ENCODE measurements at regions not wholly inside any gene's neighbourhood (a gene's known extent, or its start where the extent isn't known, plus 50 kb on each side); places are given as distances from the start of the nearest gene placed in this dataset.
A peak's percentile ranks its signal among the peaks of the same experiment; 100 is the strongest.
"Not testable (repeated sequence)": the region's sequence is repeated elsewhere in the genome, so short reads cannot be mapped to it uniquely, and the experiment has no call there.

- no peak for TF ChIP-seq CTCF (IDR thresholded peaks at IDR 0.05; ENCODE audit: control insufficient read depth, extremely low read depth, insufficient read depth)
Observed at GRCh38 chr6:140007525-140007924, 633.1 kb upstream of the CITED2 start.

GRCh38 chr6:140003217-140003616 lies 628.8 kb upstream of the CITED2 start:
- H3K4me3 ChIP-seq (ENCODE audit: low read depth, low read length) = no peak overlapping the region
- TF ChIP-seq CTCF (IDR thresholded peaks at IDR 0.05; ENCODE audit: control insufficient read depth, extremely low read depth, insufficient read depth) = no peak
- no peak for DNase-seq (ENCODE audit: low read depth)

More at GRCh38 chr6:140007525-140007924, 633.1 kb upstream of the CITED2 start:
- DNase-seq (ENCODE audit: low read depth) = no peak
- H3K4me3 ChIP-seq (ENCODE audit: low read depth, low read length) = no peak overlapping the region

- peak; percentile 68 for DNase-seq (ENCODE audit: low read depth)
Observed at GRCh38 chr6:140002396-140003022, 628.1 kb upstream of the CITED2 start.

GRCh38 chr6:140001821-140002341 lies 627.4 kb upstream of the CITED2 start:
- H3K4me3 ChIP-seq (ENCODE audit: low read depth, low read length) = no peak overlapping the region
- no peak for TF ChIP-seq CTCF (IDR thresholded peaks at IDR 0.05; ENCODE audit: control insufficient read depth, extremely low read depth, insufficient read depth)
- no peak for DNase-seq (ENCODE audit: low read depth)

More at GRCh38 chr6:140002396-140003022, 628.1 kb upstream of the CITED2 start:
- no peak overlapping the region for H3K4me3 ChIP-seq (ENCODE audit: low read depth, low read length)
- TF ChIP-seq CTCF (IDR thresholded peaks at IDR 0.05; ENCODE audit: control insufficient read depth, extremely low read depth, insufficient read depth) = no peak

GRCh38 chr6:140001005-140001404 lies 626.6 kb upstream of the CITED2 start:
- no peak overlapping the region for H3K4me3 ChIP-seq (ENCODE audit: low read depth, low read length)
- no peak for DNase-seq (ENCODE audit: low read depth)
- TF ChIP-seq CTCF (IDR thresholded peaks at IDR 0.05; ENCODE audit: control insufficient read depth, extremely low read depth, insufficient read depth) = no peak

- H3K4me3 ChIP-seq (ENCODE audit: low read depth, low read length); DNase-seq (ENCODE audit: low read depth): not testable (repeated sequence)
Observed at GRCh38 chr6:139999661-140000060, 625.2 kb upstream of the CITED2 start.

- H3K4me3 ChIP-seq (ENCODE audit: low read depth, low read length); DNase-seq (ENCODE audit: low read depth): not testable (repeated sequence)
Observed at GRCh38 chr6:139998478-139998877, 624.0 kb upstream of the CITED2 start.

- 0 out of 2 replicates have a peak, but pooled peaks have one; percentile 18 for TF ChIP-seq CTCF (IDR thresholded peaks at IDR 0.05; ENCODE audit: control insufficient read depth, extremely low read depth, insufficient read depth)
- DNase-seq (ENCODE audit: low read depth) = no peak
- H3K4me3 ChIP-seq (ENCODE audit: low read depth, low read length) = no peak overlapping the region
Observed at GRCh38 chr6:139996253-139996834, 621.9 kb upstream of the CITED2 start.
